ENCODE measurements at regions not wholly inside any gene's neighbourhood (a gene's known extent, or its start where the extent isn't known, plus 50 kb on each side); places are given as distances from the start of the nearest gene placed in this dataset.

- TF ChIP-seq POLR2A (IDR thresholded peaks at IDR 0.05; ENCODE audit: low read depth, low read length): no peak
- no peak for TF ChIP-seq MLLT1 (IDR thresholded peaks at IDR 0.05)
- TF ChIP-seq ZNF274 (IDR thresholded peaks at IDR 0.05; ENCODE audit: insufficient read depth, insufficient read length): no peak
Measured at GRCh38 chr2:458425-458815, 170.5 kb upstream of the ALKAL2 start.

Measured in GM12878 (cell line).